ENCODE measurements at regions not wholly inside any gene's neighbourhood (a gene's known extent, or its start where the extent isn't known, plus 50 kb on each side); places are given as distances from the start of the nearest gene placed in this dataset.

- Histone ChIP-seq H3K27ac (no peak overlapping the region), H3K36me3 (no peaks in the 10 kb centered on the region), H3K9me3 (no peaks in the 10 kb centered on the region), H3K27me3 (no peaks in the 10 kb centered on the region), H3K4me3 (no peak overlapping the region), H3K4me1 (peaks cover 0 to 27% of the 10 kb centered on the region in 2 donors)
- no peak for DNase-seq (ENCODE audit: low spot score)
- TF ChIP-seq CTCF (IDR thresholded peaks at IDR 0.05): no peak
Measured at GRCh38 chr1:8078176-8078671, 52.1 kb upstream of the ERRFI1 start.

GRCh38 chr1:8077602-8078001, 51.5 kb upstream of the ERRFI1 start:
- Histone ChIP-seq H3K4me1 (peaks cover 0 to 21% of the 10 kb centered on the region in 2 donors), H3K27ac (peak overlapping the region in 1 of 2 donors; percentile 13), H3K4me3 (no peak overlapping the region), H3K27me3 (no peaks in the 10 kb centered on the region), H3K36me3 (no peaks in the 10 kb centered on the region), H3K9me3 (no peaks in the 10 kb centered on the region)
- no peak for TF ChIP-seq CTCF (IDR thresholded peaks at IDR 0.05)
- no peak for DNase-seq (ENCODE audit: low spot score)

- Histone ChIP-seq H3K4me3 (no peak overlapping the region), H3K9me3 (no peaks in the 10 kb centered on the region), H3K27ac (peak overlapping the region in 1 of 2 donors; percentile 13), H3K4me1 (peaks cover 0 to 19% of the 10 kb centered on the region in 2 donors), H3K36me3 (no peaks in the 10 kb centered on the region), H3K27me3 (no peaks in the 10 kb centered on the region)
- peak; percentile 65 for DNase-seq (ENCODE audit: low spot score)
- no peak for TF ChIP-seq CTCF (IDR thresholded peaks at IDR 0.05)
Measured at GRCh38 chr1:8077120-8077573, 51.0 kb upstream of the ERRFI1 start.

- no peak for TF ChIP-seq CTCF (IDR thresholded peaks at IDR 0.05)
- Histone ChIP-seq H3K27me3 (no peaks in the 10 kb centered on the region), H3K36me3 (no peaks in the 10 kb centered on the region), H3K4me1 (peaks cover 0 to 19% of the 10 kb centered on the region in 2 donors), H3K27ac (no peak overlapping the region), H3K4me3 (no peak overlapping the region), H3K9me3 (no peaks in the 10 kb centered on the region)
- DNase-seq (ENCODE audit: low spot score): no peak
Measured at GRCh38 chr1:8076176-8076575, 50.1 kb upstream of the ERRFI1 start.

Measured in right atrium auricular region (tissue), 2 donors.